HG03460 (cell line): ENCODE measurements at regions not wholly inside any gene's neighbourhood (a gene's known extent, or its start where the extent isn't known, plus 50 kb on each side); places are given as distances from the start of the nearest gene placed in this dataset.
"Not testable (repeated sequence)": the region's sequence is repeated elsewhere in the genome, so short reads cannot be mapped to it uniquely, and the experiment has no call there.

Source experiments
- ATAC-seq: cut with Tn5 transposase; IDR thresholded peaks from one replicate; pipeline ENCODE4 v1.9.1; 2021; ENCODE audit not compliant: unreplicated experiment

- no peak for ATAC-seq
Measured at GRCh38 chr10:6885284-6885683, 305.2 kb upstream of the PRKCQ start.

- ATAC-seq = no peak
Measured at GRCh38 chr10:6881987-6882386, 301.9 kb upstream of the PRKCQ start.

- ATAC-seq = no peak
Measured at GRCh38 chr10:6877722-6878392, 297.8 kb upstream of the PRKCQ start.

GRCh38 chr10:6877336-6877721, 297.3 kb upstream of the PRKCQ start:
- ATAC-seq = no peak

- ATAC-seq = no peak
Measured at GRCh38 chr10:6875269-6875865, 295.3 kb upstream of the PRKCQ start.

GRCh38 chr10:6871128-6871527, 291.1 kb upstream of the PRKCQ start:
- ATAC-seq = no peak

GRCh38 chr10:6868036-6868725, 288.1 kb upstream of the PRKCQ start:
- no peak for ATAC-seq

GRCh38 chr10:6866757-6867156, 286.7 kb upstream of the PRKCQ start:
- ATAC-seq = no peak

GRCh38 chr10:6864142-6864541, 284.1 kb upstream of the PRKCQ start:
- no peak for ATAC-seq

GRCh38 chr10:6863381-6863780, 283.3 kb upstream of the PRKCQ start:
- ATAC-seq = no peak

GRCh38 chr10:6850452-6850851, 270.4 kb upstream of the PRKCQ start:
- no peak for ATAC-seq

GRCh38 chr10:6847561-6847960, 267.5 kb upstream of the PRKCQ start:
- no peak for ATAC-seq

- no peak for ATAC-seq
Measured at GRCh38 chr10:6843894-6844650, 264.0 kb upstream of the PRKCQ start.

GRCh38 chr10:6843481-6843881, 263.4 kb upstream of the PRKCQ start:
- no peak for ATAC-seq

- ATAC-seq = no peak
Measured at GRCh38 chr10:6842722-6843121, 262.6 kb upstream of the PRKCQ start.

- ATAC-seq = no peak
Measured at GRCh38 chr10:6841761-6842160, 261.7 kb upstream of the PRKCQ start.

GRCh38 chr10:6840766-6841165, 260.7 kb upstream of the PRKCQ start:
- ATAC-seq = no peak

GRCh38 chr10:6840201-6840691, 260.2 kb upstream of the PRKCQ start:
- no peak for ATAC-seq

GRCh38 chr10:6838118-6838517, 258.0 kb upstream of the PRKCQ start:
- ATAC-seq = no peak

GRCh38 chr10:6833458-6834011, 253.5 kb upstream of the PRKCQ start:
- no peak for ATAC-seq

- not testable (repeated sequence) for ATAC-seq
Measured at GRCh38 chr10:6830981-6831380, 250.9 kb upstream of the PRKCQ start.
